Astrocyte (in vitro differentiated cells and primary cell): ENCODE measurements at regions not wholly inside any gene's neighbourhood (a gene's known extent, or its start where the extent isn't known, plus 50 kb on each side); places are given as distances from the start of the nearest gene placed in this dataset.
"Not testable (repeated sequence)": the region's sequence is repeated elsewhere in the genome, so short reads cannot be mapped to it uniquely, and the experiment has no call there.

Source experiments
- DNase-seq: peaks from one replicate; pipeline ENCODE4 v3.0.0-alpha.2; 2010; ENCODE audit warnings: low read depth
- FAIRE-seq: peaks from 2 replicates; lab custom pipeline; 2011; peaks lifted over from hg19 to GRCh38; lab: Jason Lieb, UNC
- H2AFZ ChIP-seq: 2 replicates; pipeline ENCODE4 v1.6.0; 2012; ENCODE audit warnings: low read depth, low read length, inconsistent platforms
- H3K27ac ChIP-seq: 2 replicates; pipeline ENCODE4 v1.5.1; 2011; ENCODE audit warnings: low read depth, low read length, inconsistent platforms
- H3K27me3 ChIP-seq: 2 replicates; pipeline ENCODE4 v1.6.0; 2011; ENCODE audit warnings: low read length, inconsistent platforms; ENCODE audit not compliant: insufficient read depth
- H3K36me3 ChIP-seq: 2 replicates; pipeline ENCODE4 v1.5.1; 2011; ENCODE audit warnings: low read length, inconsistent platforms; ENCODE audit not compliant: insufficient read depth
- H3K4me1 ChIP-seq: 2 replicates; pipeline ENCODE4 v1.5.1; 2011; ENCODE audit warnings: low read length, inconsistent platforms; ENCODE audit not compliant: insufficient read depth
- H3K4me2 ChIP-seq: 2 replicates; pipeline ENCODE4 v1.6.0; 2012; ENCODE audit warnings: low read length, inconsistent platforms
- H3K4me3 ChIP-seq: 2 replicates; pipeline ENCODE4 v1.5.1; 2011; ENCODE audit warnings: low read depth, mild to moderate bottlenecking, low read length, inconsistent platforms; ENCODE audit not compliant: insufficient read depth
- H3K79me2 ChIP-seq: 2 replicates; pipeline ENCODE4 v1.6.0; 2012; ENCODE audit warnings: mild to moderate bottlenecking, low read length, inconsistent platforms; ENCODE audit not compliant: insufficient read depth
- H3K9ac ChIP-seq: 2 replicates; pipeline ENCODE4 v1.6.0; 2012; ENCODE audit warnings: mild to moderate bottlenecking, low read length, inconsistent platforms
- H3K9me3 ChIP-seq: 2 replicates; pipeline ENCODE4 v1.5.1; 2012; ENCODE audit warnings: low read depth, mild to moderate bottlenecking, low read length, inconsistent platforms; ENCODE audit not compliant: insufficient read depth
- H4K20me1 ChIP-seq: 2 replicates; pipeline ENCODE4 v1.6.0; 2012; ENCODE audit warnings: low read length, inconsistent platforms; ENCODE audit not compliant: insufficient read depth
- H3K27ac Mint-ChIP-seq: one replicate; pipeline ENCODE4 v1.8.0; 2021; ENCODE audit warnings: mild to moderate bottlenecking, mixed read lengths; ENCODE audit not compliant: unreplicated experiment
- H3K27me3 Mint-ChIP-seq: one replicate; pipeline ENCODE4 v1.8.0; 2021; ENCODE audit warnings: low read depth, mixed read lengths; ENCODE audit not compliant: unreplicated experiment
- H3K36me3 Mint-ChIP-seq: one replicate; pipeline ENCODE4 v1.8.0; 2021; ENCODE audit warnings: low read depth, mixed read lengths; ENCODE audit not compliant: unreplicated experiment
- H3K4me1 Mint-ChIP-seq: one replicate; pipeline ENCODE4 v1.8.0; 2021; ENCODE audit warnings: low read depth, mixed read lengths; ENCODE audit not compliant: unreplicated experiment
- H3K4me3 Mint-ChIP-seq: one replicate; pipeline ENCODE4 v1.8.0; 2021; ENCODE audit warnings: mild to moderate bottlenecking, moderate library complexity, mixed read lengths; ENCODE audit not compliant: unreplicated experiment
- H3K9me3 Mint-ChIP-seq: one replicate; pipeline ENCODE4 v1.8.0; 2021; ENCODE audit warnings: mild to moderate bottlenecking, mixed read lengths; ENCODE audit not compliant: unreplicated experiment
- CTCF ChIP-seq: IDR thresholded peaks from 2 replicates; pipeline ENCODE4 v1.5.1; 2011; ENCODE audit warnings: low read depth, mild to moderate bottlenecking, inconsistent platforms, low read length, moderate library complexity; ENCODE audit not compliant: insufficient read depth
- EZH2 ChIP-seq: IDR thresholded peaks from 2 replicates; pipeline ENCODE4 v1.6.1; 2012; ENCODE audit warnings: mild to moderate bottlenecking, low read length, inconsistent platforms; ENCODE audit not compliant: insufficient read depth

DNA sequence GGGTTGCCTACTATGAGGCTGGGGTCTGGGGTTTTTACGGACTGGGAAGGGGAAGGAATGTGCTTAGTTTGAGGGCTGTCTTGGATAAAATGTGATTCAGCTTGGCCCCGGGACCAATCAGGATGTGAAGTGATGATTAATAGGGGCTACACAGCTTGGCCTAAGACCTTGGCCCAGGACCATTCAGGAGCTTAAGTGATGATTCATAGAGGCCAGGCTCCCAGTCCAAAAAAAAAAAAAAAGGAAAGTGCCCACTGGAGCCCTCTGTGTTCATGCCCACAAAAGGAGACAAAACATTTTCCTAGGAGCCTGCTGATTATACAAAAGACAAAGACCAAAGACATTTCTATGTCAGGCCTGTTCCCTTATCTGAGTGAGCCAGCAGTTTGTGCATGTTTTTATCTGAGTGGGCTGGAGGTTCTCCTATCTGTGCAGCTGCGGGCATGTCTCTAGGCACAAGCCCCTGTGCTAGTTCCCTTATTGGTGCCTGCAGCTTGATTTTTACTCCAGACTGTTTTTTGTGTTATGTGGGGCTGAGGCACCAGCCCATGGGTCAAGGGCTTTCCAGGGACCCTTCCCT lies 898.2 kb upstream of the GOT2 start:
- TF ChIP-seq EZH2 (no peak), CTCF (no peak)
- no peaks in the 10 kb centered on the region for H4K20me1 ChIP-seq
- FAIRE-seq (peak; percentile 82), DNase-seq (peak; percentile 84)
- no peaks in the 10 kb centered on the region for H3K9me3 ChIP-seq
- peaks cover 43% of the 10 kb centered on the region for H3K4me1 ChIP-seq
- H3K27ac ChIP-seq: peak overlapping the region; percentile 79
- peak overlapping the region; percentile 43 for H3K4me2 ChIP-seq
- H2AFZ ChIP-seq: peak overlapping the region; percentile 26
- no peaks in the 10 kb centered on the region for H3K27me3 ChIP-seq
- H3K79me2 ChIP-seq: no peaks in the 10 kb centered on the region
- H3K36me3 ChIP-seq: no peaks in the 10 kb centered on the region
- no peak overlapping the region for H3K4me3 ChIP-seq
- H3K9ac ChIP-seq: peak overlapping the region; percentile 32
- peaks cover 47% of the 10 kb centered on the region for H3K4me1 Mint-ChIP-seq
- H3K4me3 Mint-ChIP-seq: no peak overlapping the region
- H3K27ac Mint-ChIP-seq: peak overlapping the region; percentile 97
- no peaks in the 10 kb centered on the region for H3K36me3 Mint-ChIP-seq
- H3K9me3 Mint-ChIP-seq: no peaks in the 10 kb centered on the region
- no peaks in the 10 kb centered on the region for H3K27me3 Mint-ChIP-seq

- not testable (repeated sequence) for H4K20me1 ChIP-seq, H3K9me3 Mint-ChIP-seq, H3K4me1 Mint-ChIP-seq, H3K36me3 ChIP-seq, H3K27ac Mint-ChIP-seq, H3K27me3 ChIP-seq, H3K4me2 ChIP-seq, H3K79me2 ChIP-seq, H3K27ac ChIP-seq, H3K36me3 Mint-ChIP-seq, FAIRE-seq, H2AFZ ChIP-seq, H3K4me3 Mint-ChIP-seq, DNase-seq, H3K9me3 ChIP-seq, H3K27me3 Mint-ChIP-seq, H3K4me1 ChIP-seq, H3K4me3 ChIP-seq, H3K9ac ChIP-seq
These were observed 890.3 kb upstream of the GOT2 start for GRCh38 chr16:59624381-59624780.

DNA sequence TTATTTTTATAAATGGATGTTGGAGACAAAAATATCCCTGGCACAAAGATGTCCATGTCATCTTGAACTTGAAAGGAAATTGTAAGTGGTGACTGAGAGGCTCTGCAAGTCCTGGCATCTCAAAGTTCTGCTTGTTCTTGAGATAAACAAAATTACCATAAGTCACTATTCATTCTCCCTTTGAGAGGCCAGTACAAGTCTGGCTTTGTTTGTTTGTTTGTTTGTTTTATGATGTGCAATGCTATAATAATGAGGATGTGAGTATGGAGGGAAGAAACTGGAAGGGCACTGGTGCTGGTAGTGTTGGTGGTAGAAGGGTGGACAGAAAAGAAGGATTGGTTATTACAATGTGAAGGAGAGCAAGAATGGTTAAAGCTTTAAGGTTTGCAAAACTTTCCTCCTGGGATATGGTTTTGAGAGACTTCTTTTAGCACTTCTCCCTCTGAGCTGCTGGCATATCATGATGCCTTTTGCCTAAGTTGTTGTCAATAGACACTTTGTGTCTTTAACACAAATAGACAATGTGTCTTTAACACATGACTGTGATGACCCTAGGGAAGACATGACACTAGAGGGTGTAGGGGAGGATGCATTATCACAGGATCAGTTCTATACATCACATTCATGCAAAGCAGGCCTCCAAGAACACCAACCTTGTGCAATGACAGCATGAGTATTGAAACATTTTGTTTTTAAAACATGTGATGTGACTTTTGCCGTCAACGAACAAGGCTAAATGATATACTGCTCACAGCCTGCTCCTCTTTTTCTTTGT lies 880.5 kb upstream of the GOT2 start:
- FAIRE-seq (no peak), DNase-seq (no peak)
- H3K4me3 Mint-ChIP-seq: no peak overlapping the region
- no peaks in the 10 kb centered on the region for H3K9me3 Mint-ChIP-seq
- no peak overlapping the region for H3K4me2 ChIP-seq
- H3K4me1 Mint-ChIP-seq: peaks cover 11% of the 10 kb centered on the region
- H3K4me1 ChIP-seq: no peaks in the 10 kb centered on the region
- H3K36me3 ChIP-seq: no peaks in the 10 kb centered on the region
- no peaks in the 10 kb centered on the region for H3K27me3 ChIP-seq
- no peak for TF ChIP-seq CTCF
- TF ChIP-seq EZH2: no peak
- H3K27ac Mint-ChIP-seq: no peak overlapping the region
- H3K36me3 Mint-ChIP-seq: no peaks in the 10 kb centered on the region
- H3K79me2 ChIP-seq: no peaks in the 10 kb centered on the region
- no peaks in the 10 kb centered on the region for H3K27me3 Mint-ChIP-seq
- no peak overlapping the region for H2AFZ ChIP-seq
- no peak overlapping the region for H3K27ac ChIP-seq
- no peak overlapping the region for H3K9ac ChIP-seq
- no peak overlapping the region for H3K4me3 ChIP-seq
- H3K9me3 ChIP-seq: no peaks in the 10 kb centered on the region
- H4K20me1 ChIP-seq: no peaks in the 10 kb centered on the region

DNA sequence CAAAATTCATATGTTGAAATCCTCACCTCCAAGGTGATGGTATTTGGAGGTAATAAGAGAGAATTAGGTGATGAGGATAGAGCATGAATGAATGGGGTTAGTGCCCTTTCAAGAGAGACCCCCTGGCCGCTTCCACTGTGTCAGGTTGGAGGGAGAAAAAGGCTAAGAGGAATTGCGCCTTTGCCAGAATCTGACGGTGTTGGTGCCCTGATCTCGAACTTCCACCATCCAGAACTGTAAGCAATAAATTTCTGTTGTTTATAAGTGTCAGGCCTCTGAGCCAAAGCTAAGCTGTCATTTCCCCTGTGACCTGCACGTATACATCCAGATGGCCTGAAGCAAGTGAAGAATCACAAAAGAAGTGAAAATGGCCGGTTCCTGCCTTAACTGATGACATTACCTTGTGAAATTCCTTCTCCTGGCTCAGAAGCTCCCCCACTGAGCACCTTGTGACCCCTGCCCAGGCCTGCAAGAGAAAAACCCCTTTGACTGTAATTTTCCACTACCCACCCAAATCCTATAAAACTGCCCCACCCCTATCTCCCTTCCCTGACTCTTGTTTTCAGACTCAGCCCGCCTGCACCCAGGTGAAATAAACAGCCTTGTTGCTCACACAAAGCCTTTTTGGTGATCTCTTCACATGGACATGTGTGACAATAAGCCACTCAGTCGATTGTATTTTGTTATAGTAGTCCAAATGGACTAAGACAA lies 878.9 kb upstream of the GOT2 start:
- not testable (repeated sequence) for H3K36me3 Mint-ChIP-seq, H2AFZ ChIP-seq, H3K4me2 ChIP-seq, FAIRE-seq, H3K9me3 ChIP-seq, H3K4me1 ChIP-seq, H3K4me3 ChIP-seq, H4K20me1 ChIP-seq, H3K36me3 ChIP-seq, H3K9me3 Mint-ChIP-seq, H3K79me2 ChIP-seq, H3K27me3 ChIP-seq, H3K4me3 Mint-ChIP-seq, DNase-seq, H3K27me3 Mint-ChIP-seq, H3K27ac ChIP-seq, H3K27ac Mint-ChIP-seq, H3K9ac ChIP-seq
- peaks cover 11% of the 10 kb centered on the region for H3K4me1 Mint-ChIP-seq
